ENCODE measurements at regions not wholly inside any gene's neighbourhood (a gene's known extent, or its start where the extent isn't known, plus 50 kb on each side); places are given as distances from the start of the nearest gene placed in this dataset.

- Histone ChIP-seq H3K4me1 (no peaks in the 10 kb centered on the region), H3K27me3 (no peaks in the 10 kb centered on the region), H3K4me3 (no peak overlapping the region), H3K36me3 (no peaks in the 10 kb centered on the region), H3K27ac (no peak overlapping the region), H3K9me3 (no peaks in the 10 kb centered on the region)
- TF ChIP-seq CTCF (IDR thresholded peaks at IDR 0.05) (no peak), POLR2AphosphoS5 (IDR thresholded peaks at IDR 0.05; ENCODE audit: insufficient read depth in 1 of 2, low read depth in 1 of 2) (no peak), POLR2A (IDR thresholded peaks at IDR 0.05) (no peak)
- DNase-seq (ENCODE audit: extremely low spot score in 2 of 2), result no peak
- intact Hi-C loops (cut with DNase I), result no loop called here
Observed at GRCh38 chr2:221762496-221762895, 190.4 kb upstream of the EPHA4 start.

- Histone ChIP-seq H3K36me3 (no peaks in the 10 kb centered on the region), H3K27ac (no peak overlapping the region), H3K9me3 (no peaks in the 10 kb centered on the region), H3K4me1 (no peaks in the 10 kb centered on the region), H3K4me3 (no peak overlapping the region), H3K27me3 (no peaks in the 10 kb centered on the region)
- no peak for DNase-seq (ENCODE audit: extremely low spot score in 2 of 2)
- TF ChIP-seq POLR2A (IDR thresholded peaks at IDR 0.05) (no peak), CTCF (IDR thresholded peaks at IDR 0.05) (no peak), POLR2AphosphoS5 (IDR thresholded peaks at IDR 0.05; ENCODE audit: insufficient read depth in 1 of 2, low read depth in 1 of 2) (no peak)
- intact Hi-C loops (cut with DNase I), result no loop called here
Observed at GRCh38 chr2:221761260-221761659, 189.2 kb upstream of the EPHA4 start.

GRCh38 chr2:221758076-221758475 is 186.0 kb upstream of the EPHA4 start:
- no peaks in the 10 kb centered on the region for H3K27me3 ChIP-seq
- TF ChIP-seq POLR2AphosphoS5 (IDR thresholded peaks at IDR 0.05; ENCODE audit: insufficient read depth in 1 of 2, low read depth in 1 of 2), result no peak
- TF ChIP-seq CTCF (IDR thresholded peaks at IDR 0.05), result no peak
- no peak for TF ChIP-seq POLR2A (IDR thresholded peaks at IDR 0.05)
- H3K4me3 ChIP-seq, result no peak overlapping the region
- no peaks in the 10 kb centered on the region for H3K4me1 ChIP-seq
- H3K36me3 ChIP-seq, result no peaks in the 10 kb centered on the region
- no peak for DNase-seq (ENCODE audit: extremely low spot score in 2 of 2)
- H3K9me3 ChIP-seq, result no peaks in the 10 kb centered on the region
- intact Hi-C loops (cut with DNase I), result no loop called here
- no peak overlapping the region for H3K27ac ChIP-seq

- TF ChIP-seq CTCF (IDR thresholded peaks at IDR 0.05) (no peak), POLR2A (IDR thresholded peaks at IDR 0.05) (no peak), POLR2AphosphoS5 (IDR thresholded peaks at IDR 0.05; ENCODE audit: insufficient read depth in 1 of 2, low read depth in 1 of 2) (no peak)
- Histone ChIP-seq H3K27ac (no peak overlapping the region), H3K9me3 (no peaks in the 10 kb centered on the region), H3K27me3 (no peaks in the 10 kb centered on the region), H3K4me1 (no peaks in the 10 kb centered on the region), H3K36me3 (no peaks in the 10 kb centered on the region), H3K4me3 (no peak overlapping the region)
- intact Hi-C loops (cut with DNase I), result no loop called here
- no peak for DNase-seq (ENCODE audit: extremely low spot score in 2 of 2)
Observed at GRCh38 chr2:221753401-221753800, 181.3 kb upstream of the EPHA4 start.

- Histone ChIP-seq H3K4me3 (no peak overlapping the region), H3K4me1 (no peaks in the 10 kb centered on the region), H3K36me3 (no peaks in the 10 kb centered on the region), H3K9me3 (no peaks in the 10 kb centered on the region), H3K27me3 (no peaks in the 10 kb centered on the region), H3K27ac (no peak overlapping the region)
- no peak for DNase-seq (ENCODE audit: extremely low spot score in 2 of 2)
- intact Hi-C loops (cut with DNase I), result no loop called here
- TF ChIP-seq POLR2AphosphoS5 (IDR thresholded peaks at IDR 0.05; ENCODE audit: insufficient read depth in 1 of 2, low read depth in 1 of 2) (no peak), POLR2A (IDR thresholded peaks at IDR 0.05) (no peak), CTCF (IDR thresholded peaks at IDR 0.05) (no peak)
Observed at GRCh38 chr2:221752781-221753180, 180.7 kb upstream of the EPHA4 start.

All from vagina (tissue), 2 donors.